ENCODE measurements at regions not wholly inside any gene's neighbourhood (a gene's known extent, or its start where the extent isn't known, plus 50 kb on each side); places are given as distances from the start of the nearest gene placed in this dataset.

DNA sequence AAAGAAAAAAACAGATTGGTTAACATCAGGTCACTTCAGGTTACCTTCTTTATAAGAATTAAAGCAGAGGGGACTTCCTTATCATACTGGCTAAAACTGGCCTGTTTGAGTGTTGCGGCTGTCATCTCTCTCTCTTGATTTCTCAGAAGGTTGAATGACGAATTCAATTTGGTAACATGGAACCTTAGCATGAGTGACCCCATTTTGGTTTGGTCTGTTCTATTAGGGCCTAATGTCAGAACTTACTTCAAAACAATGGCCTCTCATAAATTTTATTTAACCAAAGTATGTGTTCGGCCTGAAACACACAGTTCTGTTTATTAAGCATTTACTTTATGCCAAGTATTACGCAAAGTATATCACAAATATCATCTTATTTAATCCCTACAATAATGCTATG, 147.5 kb downstream of the CAAP1 start:
- no peak for TF ChIP-seq CTCF (IDR thresholded peaks at IDR 0.05; ENCODE audit: extremely low read depth, insufficient read depth, missing control alignments)
- no peak for DNase-seq (ENCODE audit: low spot score)
- in situ Hi-C loops (cut with MboI; ENCODE audit: low pct_unique_long_range_greater_than_20kb, low sequenced_read_pairs, unreplicated experiment) = loop anchor here (10.0 to 25.0 kb wide), 2 partner anchors 100 to 267 kb away; partner anchors contain the start of gene LRRC19

DNA sequence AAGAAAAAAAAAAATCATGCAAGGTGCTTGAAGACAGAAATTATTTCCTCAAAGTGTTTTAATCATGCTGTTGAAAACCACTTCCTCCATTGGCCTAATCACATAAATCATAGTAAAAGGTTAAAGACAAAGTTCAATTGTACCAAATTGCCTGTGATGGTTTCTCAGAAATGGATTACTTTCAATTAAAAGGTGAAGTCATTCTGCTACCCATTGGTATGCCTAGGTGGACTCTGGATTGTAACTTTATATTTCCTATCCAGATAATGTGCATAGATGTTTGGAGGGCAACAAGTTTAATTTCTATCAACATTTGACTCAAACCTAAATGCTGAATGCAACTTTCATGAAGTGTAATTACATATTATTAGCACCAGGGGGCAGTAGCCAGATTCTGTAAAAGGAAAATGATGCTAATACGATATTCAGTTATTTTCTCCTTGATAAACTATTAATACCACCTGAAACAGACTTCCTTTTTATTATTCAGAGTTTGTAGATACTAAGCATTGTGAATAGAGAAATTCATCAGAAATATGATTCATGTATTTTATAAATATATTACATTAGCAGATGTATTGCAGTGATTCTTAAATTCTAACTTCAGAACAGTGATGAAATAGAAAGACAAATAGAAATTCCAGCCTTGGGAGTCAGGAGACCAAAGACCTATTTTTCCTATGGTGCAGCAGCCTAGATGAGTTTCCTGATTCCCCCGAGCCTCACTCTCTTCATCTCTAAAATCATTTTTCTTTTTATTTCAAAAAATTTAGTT, 148.2 kb downstream of the CAAP1 start:
- in situ Hi-C loops (cut with MboI; ENCODE audit: low pct_unique_long_range_greater_than_20kb, low sequenced_read_pairs, unreplicated experiment) = loop anchor here (10.0 to 25.0 kb wide), 2 partner anchors 100 to 268 kb away; partner anchors contain the start of gene LRRC19
- peak; percentile 67 for TF ChIP-seq CTCF (IDR thresholded peaks at IDR 0.05; ENCODE audit: extremely low read depth, insufficient read depth, missing control alignments)
- no peak for DNase-seq (ENCODE audit: low spot score)

DNA sequence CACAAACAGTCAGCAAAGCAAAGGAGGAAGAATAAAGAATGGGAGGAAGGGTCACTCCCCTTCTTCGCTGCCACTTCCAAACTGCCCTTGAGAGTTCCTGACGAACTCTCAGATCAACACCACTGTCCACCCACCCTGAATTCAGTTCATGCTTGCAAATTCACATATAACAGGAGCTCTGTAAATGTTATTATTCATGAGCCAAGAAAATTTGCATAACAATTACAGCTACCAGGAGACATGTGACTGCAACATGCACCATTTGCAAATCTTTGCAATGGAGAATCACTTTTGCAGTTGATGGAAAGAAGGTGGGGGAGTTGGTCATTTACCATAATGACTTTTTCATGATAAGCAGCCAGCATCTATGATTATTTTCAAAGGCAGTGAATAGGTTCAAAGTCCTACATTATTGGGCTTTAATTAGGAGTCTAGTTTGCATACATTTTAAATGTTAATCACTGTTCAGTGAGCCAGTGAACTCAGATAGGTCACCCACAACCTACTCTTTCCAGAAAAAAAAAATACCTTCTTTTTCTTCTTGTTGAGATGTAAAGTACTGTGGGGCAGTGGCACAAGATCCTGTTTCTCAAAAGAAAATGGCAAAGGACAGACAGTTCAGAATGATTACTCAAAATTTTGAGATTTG, 149.7 kb downstream of the CAAP1 start:
- no peak for DNase-seq (ENCODE audit: low spot score)
- in situ Hi-C loops (cut with MboI; ENCODE audit: low pct_unique_long_range_greater_than_20kb, low sequenced_read_pairs, unreplicated experiment) = loop anchor here (10.0 to 25.0 kb wide), 2 partner anchors 102 to 269 kb away; partner anchors contain the start of gene LRRC19

DNA sequence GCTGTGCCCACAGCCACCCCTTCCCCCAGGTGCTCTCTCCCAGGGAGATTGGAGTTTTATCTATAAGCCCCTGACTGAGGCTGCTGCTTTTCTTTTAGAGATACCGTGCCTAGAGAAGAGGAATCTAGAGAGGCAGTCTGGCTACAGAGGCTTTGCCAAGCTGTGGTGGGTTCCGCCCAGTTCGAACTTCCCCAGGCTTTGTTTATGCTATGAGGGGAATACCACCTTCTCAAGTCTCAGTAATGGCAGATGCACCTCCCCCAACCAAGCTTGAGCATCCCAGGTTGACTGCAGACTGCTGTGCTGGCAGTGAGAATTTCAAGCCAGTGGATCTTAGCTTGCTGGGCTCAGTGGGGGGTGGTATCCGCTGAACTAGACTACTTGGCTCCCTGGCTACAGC, 157.4 kb downstream of the CAAP1 start:
- no peak for DNase-seq (ENCODE audit: low spot score)
- in situ Hi-C loops (cut with MboI; ENCODE audit: low pct_unique_long_range_greater_than_20kb, low sequenced_read_pairs, unreplicated experiment) = loop anchor here (25.0 kb wide), 1 partner anchor 277 kb away; the partner anchor contains the start of gene LRRC19

More for the DNA sequence above, 149.7 kb downstream of the CAAP1 start:
- TF ChIP-seq CTCF (IDR thresholded peaks at IDR 0.05; ENCODE audit: extremely low read depth, insufficient read depth, missing control alignments) = no peak

GRCh38 chr9:26729187-26729586, 163.4 kb downstream of the CAAP1 start:
- no peak for TF ChIP-seq CTCF (IDR thresholded peaks at IDR 0.05; ENCODE audit: extremely low read depth, insufficient read depth, missing control alignments)
- in situ Hi-C loops (cut with MboI; ENCODE audit: low pct_unique_long_range_greater_than_20kb, low sequenced_read_pairs, unreplicated experiment) = loop anchor here (25.0 kb wide), 1 partner anchor 283 kb away; the partner anchor contains the start of gene LRRC19
- DNase-seq (ENCODE audit: low spot score) = no peak

More for the DNA sequence above, 157.4 kb downstream of the CAAP1 start:
- TF ChIP-seq CTCF (IDR thresholded peaks at IDR 0.05; ENCODE audit: extremely low read depth, insufficient read depth, missing control alignments) = no peak

DNA sequence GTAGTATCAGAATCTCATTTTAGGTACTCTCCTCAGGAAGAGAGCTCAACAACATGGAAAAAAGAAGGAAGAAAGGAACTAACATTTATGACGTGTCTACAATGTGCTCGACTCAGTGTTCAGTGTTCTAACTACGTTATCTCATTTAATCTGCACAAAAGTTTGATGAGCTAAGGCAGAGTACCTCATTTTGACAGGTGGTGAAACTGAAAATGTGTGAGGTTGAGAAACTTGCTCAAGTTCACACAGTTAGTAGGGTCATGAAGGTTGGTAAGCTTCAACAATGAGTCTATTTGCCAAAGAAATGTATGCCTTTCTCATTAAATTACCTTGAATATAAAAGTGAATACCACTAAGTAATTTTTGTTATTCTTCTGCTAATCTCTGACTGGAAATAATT, 165.1 kb downstream of the CAAP1 start:
- no peak for TF ChIP-seq CTCF (IDR thresholded peaks at IDR 0.05; ENCODE audit: extremely low read depth, insufficient read depth, missing control alignments)
- in situ Hi-C loops (cut with MboI; ENCODE audit: low pct_unique_long_range_greater_than_20kb, low sequenced_read_pairs, unreplicated experiment) = loop anchor here (25.0 kb wide), 1 partner anchor 285 kb away; the partner anchor contains the start of gene LRRC19
- DNase-seq (ENCODE audit: low spot score) = no peak

Data from GM13977 (cell line).